DND-41 (cell line): ENCODE measurements at regions not wholly inside any gene's neighbourhood (a gene's known extent, or its start where the extent isn't known, plus 50 kb on each side); places are given as distances from the start of the nearest gene placed in this dataset.

Source experiments
- EZH2 ChIP-seq: IDR thresholded peaks from 3 replicates; pipeline ENCODE4 v1.6.1; 2012; ENCODE audit warnings: borderline replicate concordance, low read depth, mild to moderate bottlenecking, moderate library complexity, low read length, inconsistent platforms; ENCODE audit not compliant: severe bottlenecking
- TF ChIP-seq, protein P1 (sequence below): IDR thresholded peaks from 2 replicates; pipeline ENCODE4 v1.5.1; 2012; ENCODE audit warnings: borderline replicate concordance, low read length, moderate library complexity, mild to moderate bottlenecking; ENCODE audit not compliant: poor library complexity, severe bottlenecking; ENCODE audit errors: extremely low read depth

DNA sequence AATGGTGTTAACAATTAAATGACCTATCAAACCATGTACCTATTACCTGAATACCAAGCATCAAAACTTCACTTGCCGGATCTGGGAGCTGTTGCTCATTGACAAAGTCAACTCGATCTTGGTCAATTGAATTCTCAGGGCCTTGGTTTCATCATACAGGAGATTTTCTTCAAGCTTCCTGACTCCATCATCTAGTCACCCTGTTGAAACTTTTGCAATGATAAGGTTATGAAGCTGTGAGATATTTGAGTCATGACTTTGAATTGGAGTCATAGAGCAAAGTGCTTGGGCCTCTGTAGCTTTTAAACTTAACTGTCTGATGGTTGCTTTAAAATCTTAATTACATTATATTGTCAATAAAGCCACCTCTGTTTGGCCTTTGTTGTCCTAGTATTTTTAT is 260.9 kb downstream of the COG6 start:
- TF ChIP-seq, protein P1, sequence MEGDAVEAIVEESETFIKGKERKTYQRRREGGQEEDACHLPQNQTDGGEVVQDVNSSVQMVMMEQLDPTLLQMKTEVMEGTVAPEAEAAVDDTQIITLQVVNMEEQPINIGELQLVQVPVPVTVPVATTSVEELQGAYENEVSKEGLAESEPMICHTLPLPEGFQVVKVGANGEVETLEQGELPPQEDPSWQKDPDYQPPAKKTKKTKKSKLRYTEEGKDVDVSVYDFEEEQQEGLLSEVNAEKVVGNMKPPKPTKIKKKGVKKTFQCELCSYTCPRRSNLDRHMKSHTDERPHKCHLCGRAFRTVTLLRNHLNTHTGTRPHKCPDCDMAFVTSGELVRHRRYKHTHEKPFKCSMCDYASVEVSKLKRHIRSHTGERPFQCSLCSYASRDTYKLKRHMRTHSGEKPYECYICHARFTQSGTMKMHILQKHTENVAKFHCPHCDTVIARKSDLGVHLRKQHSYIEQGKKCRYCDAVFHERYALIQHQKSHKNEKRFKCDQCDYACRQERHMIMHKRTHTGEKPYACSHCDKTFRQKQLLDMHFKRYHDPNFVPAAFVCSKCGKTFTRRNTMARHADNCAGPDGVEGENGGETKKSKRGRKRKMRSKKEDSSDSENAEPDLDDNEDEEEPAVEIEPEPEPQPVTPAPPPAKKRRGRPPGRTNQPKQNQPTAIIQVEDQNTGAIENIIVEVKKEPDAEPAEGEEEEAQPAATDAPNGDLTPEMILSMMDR = no peak
- TF ChIP-seq EZH2 = no peak
